Umbilical cord (tissue), 1 donor: ENCODE measurements at regions not wholly inside any gene's neighbourhood (a gene's known extent, or its start where the extent isn't known, plus 50 kb on each side); places are given as distances from the start of the nearest gene placed in this dataset.

ENCODE experiments used
- DNase-seq: peaks from one replicate; pipeline ENCODE4 v3.0.0-alpha.2; 2015; ENCODE audit warnings: low spot score

DNA sequence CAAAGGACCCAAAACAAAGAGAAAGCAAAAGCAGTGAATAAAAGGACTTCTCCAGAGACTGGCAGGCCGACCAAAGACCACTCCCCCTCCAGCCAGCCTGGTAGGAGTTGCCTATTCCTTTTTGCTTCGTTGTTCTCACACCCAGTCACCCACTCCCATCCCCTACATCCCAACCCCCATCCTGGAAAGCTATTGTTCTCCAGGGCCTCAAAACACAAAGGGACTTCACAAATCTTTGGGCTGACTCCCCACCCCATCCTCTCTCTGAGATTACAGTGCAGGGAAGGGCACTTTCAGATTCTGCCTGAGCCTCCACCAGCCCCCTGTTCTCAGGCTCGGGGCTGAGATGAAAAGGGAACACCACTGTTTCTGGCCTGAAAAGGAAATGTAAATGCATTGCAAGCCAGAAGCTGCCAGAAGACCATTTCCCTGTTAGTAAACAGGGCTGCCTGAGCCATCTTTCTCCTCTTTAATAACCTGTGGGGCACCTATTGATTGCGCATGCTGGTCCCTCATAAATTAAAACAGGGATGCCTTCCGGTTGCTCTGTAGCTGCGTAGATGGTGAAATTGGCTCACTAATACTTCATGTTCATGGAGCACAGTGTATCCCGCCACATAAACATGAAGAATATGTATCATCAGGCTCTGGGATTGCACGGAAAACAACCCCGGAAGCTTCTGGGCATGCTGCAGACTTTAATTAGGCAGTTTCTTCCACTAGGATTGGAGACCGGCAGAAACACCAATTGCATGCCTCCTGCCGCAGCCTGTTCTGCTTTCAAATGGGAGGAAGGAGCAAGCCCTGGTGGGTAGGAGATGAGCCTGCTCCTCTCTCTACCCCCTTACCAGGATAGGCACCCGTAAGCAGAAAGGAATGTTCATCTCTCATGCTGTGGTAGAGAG, 130.3 kb upstream of the FUT8 start:
- DNase-seq, result peak; percentile 73

GRCh38 chr14:65282896-65283253, 129.7 kb upstream of the FUT8 start:
- no peak for DNase-seq

DNA sequence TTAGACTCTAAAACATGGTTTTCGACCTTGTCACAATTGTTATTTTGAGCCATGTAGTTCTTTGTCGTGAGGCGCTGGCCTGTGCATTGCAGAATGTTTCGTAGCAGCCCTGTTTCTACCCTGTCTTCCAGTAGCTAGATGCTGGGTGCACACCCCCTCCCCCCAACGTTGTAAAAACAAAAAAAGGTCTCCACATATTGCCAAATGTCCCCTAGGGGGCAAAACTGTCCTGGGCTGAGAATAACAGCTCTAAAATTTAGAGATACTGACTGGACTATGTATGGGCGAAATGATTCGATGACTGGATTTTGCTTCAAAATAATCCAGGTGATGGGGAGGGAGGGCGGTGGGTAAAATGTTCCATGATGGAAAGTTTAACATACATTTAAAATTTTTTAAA, 126.1 kb upstream of the FUT8 start:
- no peak for DNase-seq

DNA sequence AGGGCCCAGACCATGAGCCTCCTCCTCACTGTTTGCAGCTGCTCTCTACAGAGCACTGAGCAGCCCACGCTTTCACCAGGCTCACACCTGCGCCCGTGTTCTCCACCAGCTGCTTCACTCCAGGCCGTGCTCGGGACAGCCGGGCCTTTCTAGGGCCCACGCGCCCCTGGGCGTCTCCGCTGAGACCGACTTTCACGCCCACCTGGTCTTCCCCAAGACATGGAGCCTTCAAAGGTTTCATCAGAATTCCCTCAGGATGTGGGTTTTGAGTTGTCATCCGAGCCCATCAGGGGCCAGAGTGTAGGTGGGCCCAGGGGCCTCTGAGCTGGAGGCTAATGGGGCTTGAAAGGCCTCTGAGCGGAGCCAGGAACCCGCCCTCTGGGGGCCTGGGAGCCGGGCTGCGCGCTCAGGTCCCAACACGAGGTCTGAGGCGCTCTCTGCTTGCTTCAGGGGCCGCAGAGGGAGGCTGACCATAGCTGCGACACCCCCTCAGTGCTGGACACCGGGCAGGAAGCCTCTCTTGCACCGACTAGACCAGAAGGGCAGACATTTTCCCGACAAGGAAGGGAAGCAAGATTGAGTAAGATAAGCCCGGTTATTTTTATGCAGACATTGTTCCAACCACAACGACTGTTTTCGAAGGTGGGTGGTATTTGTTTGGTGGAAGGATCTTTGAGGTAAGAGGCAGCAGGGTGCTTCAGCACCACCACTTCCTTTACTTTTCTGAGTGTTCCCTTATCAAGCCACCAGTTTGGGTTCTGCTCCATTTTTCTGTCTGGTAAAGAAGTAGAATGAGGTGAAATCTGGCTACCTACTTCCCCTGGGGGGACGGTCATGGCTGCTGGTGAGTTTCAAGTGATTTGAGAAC, 125.0 kb upstream of the FUT8 start:
- no peak for DNase-seq

DNA sequence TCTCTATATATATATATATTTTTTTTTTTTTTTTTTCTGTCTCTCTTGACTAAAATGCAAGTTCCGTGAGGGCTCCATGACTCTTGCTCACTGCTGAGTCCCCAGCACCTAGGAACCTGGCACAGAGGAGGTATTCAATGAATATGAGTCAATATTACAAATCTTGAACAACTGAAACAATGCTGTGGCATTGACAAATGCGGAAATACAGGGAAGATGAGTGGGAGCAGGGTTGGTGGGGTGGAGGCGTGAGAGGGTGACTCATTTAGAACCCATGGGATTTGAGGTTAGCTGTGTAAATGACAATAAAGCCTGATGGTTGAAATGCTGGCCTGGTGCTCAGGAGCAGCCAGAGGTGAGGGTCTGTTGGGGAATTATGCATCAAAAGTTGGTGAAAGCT, 121.7 kb upstream of the FUT8 start:
- no peak for DNase-seq

GRCh38 chr14:65291531-65291930, 121.0 kb upstream of the FUT8 start:
- no peak for DNase-seq

DNA sequence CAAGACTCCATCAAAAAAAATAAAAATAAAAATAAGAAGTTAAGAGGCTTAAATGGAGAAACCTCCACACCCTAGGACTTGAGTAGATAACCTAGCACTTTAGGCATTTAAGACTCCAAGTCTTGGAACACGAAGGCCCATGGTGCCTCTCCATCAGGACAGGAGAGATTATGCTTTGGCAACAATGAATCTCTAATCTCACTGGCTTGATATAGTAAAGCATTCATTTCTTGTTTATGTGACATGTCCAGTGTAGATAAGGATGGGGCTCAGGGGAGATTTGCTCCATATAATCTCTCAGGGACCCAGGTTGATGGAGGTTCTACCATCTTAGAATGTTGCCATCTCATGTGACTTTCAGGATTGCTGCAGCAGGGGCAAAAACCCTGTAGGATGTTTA, 117.7 kb upstream of the FUT8 start:
- no peak for DNase-seq

GRCh38 chr14:65296402-65296801, 116.1 kb upstream of the FUT8 start:
- DNase-seq, result no peak

GRCh38 chr14:65296876-65297275, 115.7 kb upstream of the FUT8 start:
- DNase-seq, result no peak

- DNase-seq, result no peak
Observed at GRCh38 chr14:65297744-65298143, 114.8 kb upstream of the FUT8 start.

DNA sequence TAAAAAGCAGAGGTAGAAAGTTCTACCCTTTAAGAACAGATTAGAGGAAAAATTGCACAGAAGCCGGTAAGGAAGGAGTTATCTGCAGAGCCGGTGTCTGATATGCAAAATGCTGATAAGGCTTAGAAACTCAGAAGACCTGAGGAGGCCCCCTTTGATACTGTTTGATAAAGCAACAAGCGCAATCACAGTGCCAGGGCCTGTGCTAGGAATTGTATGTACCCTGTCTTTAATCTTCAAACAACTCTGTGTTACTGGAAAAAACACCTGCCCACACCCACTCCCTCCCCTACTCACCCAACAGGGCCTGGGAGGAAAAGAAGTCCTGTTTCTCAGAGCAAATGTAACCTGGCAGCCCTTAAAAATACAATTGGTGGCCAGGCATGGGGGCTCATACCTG, 112.7 kb upstream of the FUT8 start:
- DNase-seq, result no peak

DNA sequence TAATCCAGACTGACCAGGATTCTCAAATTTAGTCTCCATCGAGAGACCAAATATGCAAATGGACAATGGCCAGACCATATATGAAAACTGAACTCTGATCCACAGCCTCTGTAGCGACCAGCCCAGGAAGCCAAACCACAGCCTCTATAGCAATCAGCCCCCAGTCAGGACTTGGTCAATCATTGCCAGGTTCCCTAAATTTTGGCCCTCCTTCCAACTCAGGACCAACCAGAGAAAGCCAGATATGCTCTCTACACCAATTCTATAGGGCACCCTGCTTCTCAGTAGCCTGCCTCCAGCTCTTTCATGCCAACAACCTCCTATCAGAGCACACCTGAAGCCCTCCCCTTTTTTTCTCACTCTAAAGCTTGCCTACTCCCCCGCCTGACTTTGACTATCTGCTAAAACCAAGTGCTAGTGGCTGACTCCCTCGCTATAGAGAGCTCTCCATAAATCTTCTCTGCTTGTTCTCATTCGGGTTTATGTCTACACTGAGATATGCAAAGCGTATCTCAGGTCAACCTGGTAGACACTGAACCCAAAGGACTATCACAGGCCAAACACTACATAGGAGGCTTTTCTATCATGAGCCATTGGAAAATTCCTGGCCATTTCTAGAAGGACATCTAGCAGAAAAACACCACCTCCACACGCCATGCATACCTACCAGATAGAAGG, 110.5 kb upstream of the FUT8 start:
- DNase-seq, result no peak

GRCh38 chr14:65302571-65303189, 109.8 kb upstream of the FUT8 start:
- DNase-seq, result no peak

- DNase-seq, result no peak
Observed at GRCh38 chr14:65303190-65303898, 109.2 kb upstream of the FUT8 start.

GRCh38 chr14:65303899-65304222, 108.7 kb upstream of the FUT8 start:
- DNase-seq, result no peak

- no peak for DNase-seq
Observed at GRCh38 chr14:65304239-65304638, 108.3 kb upstream of the FUT8 start.

GRCh38 chr14:65304963-65305362, 107.6 kb upstream of the FUT8 start:
- DNase-seq, result no peak

DNA sequence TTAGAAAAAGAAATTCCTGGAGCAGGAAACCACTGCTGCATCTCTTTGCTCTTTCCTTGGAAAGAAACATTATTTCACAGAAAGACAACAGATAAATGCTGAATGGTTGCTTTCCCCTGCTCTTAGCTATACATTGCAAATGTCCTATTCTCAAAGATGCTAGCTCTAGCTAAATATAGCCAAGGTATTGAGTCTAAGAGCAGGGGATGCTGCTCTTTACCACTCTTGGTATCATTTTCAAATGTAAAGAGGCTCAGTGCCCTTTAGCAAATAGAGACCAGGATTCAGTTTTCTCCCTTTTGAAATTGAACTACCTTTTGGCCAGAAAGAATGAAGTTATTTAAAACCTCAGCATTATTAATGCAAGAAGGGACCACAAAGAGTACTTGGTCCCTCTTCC, 104.0 kb upstream of the FUT8 start:
- no peak for DNase-seq

DNA sequence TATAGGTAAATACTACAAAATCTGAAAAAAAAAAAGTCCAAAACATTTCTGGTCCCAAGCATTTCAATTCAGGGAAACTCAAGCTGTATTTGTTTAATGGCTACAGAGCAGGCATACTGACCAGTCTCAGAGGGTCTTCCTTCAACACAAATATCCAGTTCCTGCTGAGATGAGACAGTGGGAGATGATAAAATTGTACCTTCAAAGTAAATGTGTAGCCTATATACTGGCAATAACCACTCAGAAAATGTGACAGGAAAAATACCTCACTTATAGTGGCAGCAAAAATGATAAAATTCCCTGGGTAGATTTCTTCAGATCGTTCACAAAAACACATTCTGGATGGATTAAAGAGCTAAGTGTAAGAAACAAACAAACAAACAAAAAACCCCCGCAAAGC, 102.0 kb upstream of the FUT8 start:
- no peak for DNase-seq

- no peak for DNase-seq
Observed at GRCh38 chr14:65312859-65313258, 99.7 kb upstream of the FUT8 start.
